ENCODE measurements at regions not wholly inside any gene's neighbourhood (a gene's known extent, or its start where the extent isn't known, plus 50 kb on each side); places are given as distances from the start of the nearest gene placed in this dataset.

GRCh38 chr2:217681791-217682190, 321.0 kb downstream of the TNS1 start:
- ChIA-PET CTCF (no interaction called here), POLR2A (no interaction called here)
- Histone ChIP-seq H3K4me3 (ENCODE audit: low read depth, low read length) (no peak overlapping the region), H3K27me3 (ENCODE audit: control insufficient read depth, insufficient read depth, low read length) (no peaks in the 10 kb centered on the region; the same call in 1 of the 2 replicates), H3K36me3 (ENCODE audit: control insufficient read depth, insufficient read depth, low read length) (no peaks in the 10 kb centered on the region)
- DNase-seq (ENCODE audit: low read depth), result no peak
- no peak for TF ChIP-seq CTCF (IDR thresholded peaks at IDR 0.05; ENCODE audit: insufficient read depth, low read depth, low read length)

- no peak for TF ChIP-seq CTCF (IDR thresholded peaks at IDR 0.05; ENCODE audit: insufficient read depth, low read depth, low read length)
- Histone ChIP-seq H3K27me3 (ENCODE audit: control insufficient read depth, insufficient read depth, low read length) (no peaks in the 10 kb centered on the region; the same call in 1 of the 2 replicates), H3K36me3 (ENCODE audit: control insufficient read depth, insufficient read depth, low read length) (no peaks in the 10 kb centered on the region), H3K4me3 (ENCODE audit: low read depth, low read length) (no peak overlapping the region)
- DNase-seq (ENCODE audit: low read depth), result no peak
- POLR2A ChIA-PET, result no interaction called here
- CTCF ChIA-PET, result no interaction called here
These were observed 322.4 kb downstream of the TNS1 start for GRCh38 chr2:217680381-217680780.

- H3K4me3 ChIP-seq (ENCODE audit: low read depth, low read length), result no peak overlapping the region
- CTCF ChIA-PET, result interaction anchor here (1.6 kb wide), 1 partner anchor 22 kb away, joined by 6 read pairs; no protein-coding TSS in a partner anchor
These were observed 329.2 kb downstream of the TNS1 start for GRCh38 chr2:217673627-217674026.

GRCh38 chr2:217672472-217672871, 330.3 kb downstream of the TNS1 start:
- no peaks in the 10 kb centered on the region for H3K36me3 ChIP-seq (ENCODE audit: control insufficient read depth, insufficient read depth, low read length)
- CTCF ChIA-PET, result interaction anchor here (0.7 to 1.3 kb wide), 4 partner anchors 9 to 22 kb away, joined by 3 to 4 read pairs (median 3); no protein-coding TSS in a partner anchor
- no peak for TF ChIP-seq CTCF (IDR thresholded peaks at IDR 0.05; ENCODE audit: insufficient read depth, low read depth, low read length)
- no peaks in the 10 kb centered on the region for H3K27me3 ChIP-seq (ENCODE audit: control insufficient read depth, insufficient read depth, low read length)
- POLR2A ChIA-PET, result interaction anchor here (0.7 kb wide), 1 partner anchor 563 kb away, joined by 7 read pairs; no protein-coding TSS in a partner anchor
- H3K4me3 ChIP-seq (ENCODE audit: low read depth, low read length), result no peak overlapping the region
- no peak for DNase-seq (ENCODE audit: low read depth)

More at GRCh38 chr2:217673627-217674026, 329.2 kb downstream of the TNS1 start:
- Histone ChIP-seq H3K27me3 (ENCODE audit: control insufficient read depth, insufficient read depth, low read length) (no peaks in the 10 kb centered on the region), H3K36me3 (ENCODE audit: control insufficient read depth, insufficient read depth, low read length) (no peaks in the 10 kb centered on the region)
- POLR2A ChIA-PET, result no interaction called here
- no peak for DNase-seq (ENCODE audit: low read depth)
- TF ChIP-seq CTCF (IDR thresholded peaks at IDR 0.05; ENCODE audit: insufficient read depth, low read depth, low read length), result no peak

GRCh38 chr2:217671871-217672270, 330.9 kb downstream of the TNS1 start:
- ChIA-PET POLR2A (no interaction called here), CTCF (interaction anchor here (0.6 to 1.3 kb wide), 4 partner anchors 9 to 41 kb away, joined by 3 read pairs; no protein-coding TSS in a partner anchor)
- Histone ChIP-seq H3K27me3 (ENCODE audit: control insufficient read depth, insufficient read depth, low read length) (no peaks in the 10 kb centered on the region), H3K4me3 (ENCODE audit: low read depth, low read length) (no peak overlapping the region), H3K36me3 (ENCODE audit: control insufficient read depth, insufficient read depth, low read length) (no peaks in the 10 kb centered on the region)
- no peak for DNase-seq (ENCODE audit: low read depth)
- no peak for TF ChIP-seq CTCF (IDR thresholded peaks at IDR 0.05; ENCODE audit: insufficient read depth, low read depth, low read length)

Data from BJ (cell line).